Body of pancreas (tissue), 4 donors: ENCODE measurements at regions not wholly inside any gene's neighbourhood (a gene's known extent, or its start where the extent isn't known, plus 50 kb on each side); places are given as distances from the start of the nearest gene placed in this dataset.

Experiments
- ATAC-seq: fragments of 150-250 bp; one replicate; pipeline ENCODE4 v1.9.1; 2016
- DNase-seq, 4 donors: peaks; one replicate each; pipeline ENCODE4 v3.0.0-alpha.2; 2019
- H3K27ac ChIP-seq, 4 donors: fragments of 200-600 bp; sonication (generic); 1 replicate in 3 of 4; 2 replicates in 1 of 4; pipeline versions ENCODE4 v1.5.1 to v1.6.1; 2016 to 2019; ENCODE audit warnings: mild to moderate bottlenecking in 1 of 4, mixed read lengths in 1 of 4, moderate library complexity in 1 of 4
- H3K27me3 ChIP-seq, 2 donors: fragments of 200-600 bp; sonication (generic); one replicate each; pipeline ENCODE4 v1.6.0; 2016; ENCODE audit warnings: mild to moderate bottlenecking in 1 of 2
- H3K36me3 ChIP-seq, 2 donors: fragments of 200-600 bp; sonication (generic); replicated peaks in 1 of 2; 2 replicates each; pipeline ENCODE4 v1.5.1; 2016; ENCODE audit warnings: low read depth in 2 of 2; ENCODE audit not compliant: insufficient read depth in 1 of 2
- H3K4me1 ChIP-seq: fragments of 200-600 bp; sonication (generic); one replicate; pipeline ENCODE4 v1.6.0; 2016
- H3K4me3 ChIP-seq, 2 donors: fragments of 200-600 bp; sonication (generic); 1 replicate in 1 of 2; 2 replicates in 1 of 2; pipeline ENCODE4 v1.5.1; 2016 to 2019
- H3K9me3 ChIP-seq, 3 donors: fragments of 200-600 bp; sonication (generic); 1 replicate in 2 of 3; 2 replicates in 1 of 3; pipeline ENCODE4 v1.5.1; 2016
- CTCF ChIP-seq, 7 experiments: fragments of 450-650 bp in 4 of 7; fragments of 200-600 bp in 3 of 7; sonication (generic) in 3 of 7; IDR thresholded peaks; one replicate each; pipeline ENCODE4 v1.5.1; 2016 to 2019; ENCODE audit warnings: antibody characterized with exemption in 7 of 7
- POLR2A ChIP-seq, 3 donors: fragments of 450-650 bp; IDR thresholded peaks; one replicate each; pipeline ENCODE4 v1.6.1; 2016; ENCODE audit warnings: antibody characterized with exemption in 3 of 3, mild to moderate bottlenecking in 2 of 3
- WGBS, 2 donors: methylation state at CpG; one replicate each; pipeline ENCODE4 v1.1.5; 2017; 5-methylcytosine and 5-hydroxymethylcytosine counted together
- intact Hi-C: fragments of 100-400 bp; cut with DNase I; formaldehyde crosslinking; loops from one replicate; pipeline ENCODE4 v1.15.1; 2023

GRCh38 chr10:4736183-4736582 is 89.8 kb upstream of the AKR1E2 start:
- H3K9me3 ChIP-seq, result no peaks in the 10 kb centered on the region
- no peaks in the 10 kb centered on the region for H3K36me3 ChIP-seq
- no peak overlapping the region for H3K27ac ChIP-seq
- ATAC-seq (no peak), DNase-seq (no peak)
- H3K4me1 ChIP-seq, result no peaks in the 10 kb centered on the region
- TF ChIP-seq POLR2A (IDR thresholded peaks at IDR 0.05) (no peak), CTCF (IDR thresholded peaks at IDR 0.05) (no peak)
- intact Hi-C loops, result no loop called here
- H3K4me3 ChIP-seq, result no peak overlapping the region
- WGBS, 2 donors, result 55 to 58% methylated on average over 7 of the region's 7 CpGs
- no peaks in the 10 kb centered on the region for H3K27me3 ChIP-seq

- no peaks in the 10 kb centered on the region for H3K4me1 ChIP-seq
- intact Hi-C loops, result no loop called here
- 68 to 78% methylated on average over 3 of the region's 3 CpGs for WGBS, 2 donors
- H3K27me3 ChIP-seq, result no peaks in the 10 kb centered on the region
- H3K36me3 ChIP-seq, result no peaks in the 10 kb centered on the region
- H3K4me3 ChIP-seq, result no peak overlapping the region
- no peaks in the 10 kb centered on the region for H3K9me3 ChIP-seq
- ATAC-seq (no peak), DNase-seq (no peak)
- no peak overlapping the region for H3K27ac ChIP-seq
- no peak for TF ChIP-seq CTCF (IDR thresholded peaks at IDR 0.05)
- no peak for TF ChIP-seq POLR2A (IDR thresholded peaks at IDR 0.05)
Measured at GRCh38 chr10:4733843-4734224, 92.2 kb upstream of the AKR1E2 start.

- ATAC-seq (no peak), DNase-seq (peak in 1 of 4 donors; percentile 37)
- no peaks in the 10 kb centered on the region for H3K4me1 ChIP-seq
- H3K4me3 ChIP-seq, result no peak overlapping the region
- no peak for TF ChIP-seq CTCF (IDR thresholded peaks at IDR 0.05)
- TF ChIP-seq POLR2A (IDR thresholded peaks at IDR 0.05), result no peak
- H3K9me3 ChIP-seq, result no peaks in the 10 kb centered on the region
- 60 to 75% methylated on average over 7 of the region's 7 CpGs for WGBS, 2 donors
- intact Hi-C loops, result no loop called here
- no peak overlapping the region for H3K27ac ChIP-seq
- H3K36me3 ChIP-seq, result no peaks in the 10 kb centered on the region
- no peaks in the 10 kb centered on the region for H3K27me3 ChIP-seq
Measured at GRCh38 chr10:4733150-4733842, 92.7 kb upstream of the AKR1E2 start.

GRCh38 chr10:4730998-4731397 is 95.0 kb upstream of the AKR1E2 start:
- H3K4me3 ChIP-seq, result no peak overlapping the region
- peaks cover 4% of the 10 kb centered on the region for H3K4me1 ChIP-seq
- no peaks in the 10 kb centered on the region for H3K36me3 ChIP-seq
- 89 to 94% methylated on average over 3 of the region's 3 CpGs for WGBS, 2 donors
- H3K27me3 ChIP-seq, result no peaks in the 10 kb centered on the region
- no peak for ATAC-seq
- no peak overlapping the region for H3K27ac ChIP-seq
- no peak for TF ChIP-seq CTCF (IDR thresholded peaks at IDR 0.05)
- TF ChIP-seq POLR2A (IDR thresholded peaks at IDR 0.05), result no peak
- intact Hi-C loops, result no loop called here
- no peak for DNase-seq
- no peaks in the 10 kb centered on the region for H3K9me3 ChIP-seq
